Neural progenitor cell (in vitro differentiated cells): ENCODE measurements at regions not wholly inside any gene's neighbourhood (a gene's known extent, or its start where the extent isn't known, plus 50 kb on each side); places are given as distances from the start of the nearest gene placed in this dataset.

Experiments
- EZH2 ChIP-seq: fragments of 200-600 bp; sonication (generic); IDR thresholded peaks from 2 replicates; pipeline ENCODE4 v1.6.1; 2017; ENCODE audit warnings: antibody characterized with exemption, mild to moderate bottlenecking, moderate library complexity
- EZH2phosphoT487 ChIP-seq: fragments of 200-600 bp; sonication (generic); IDR thresholded peaks from 2 replicates; pipeline ENCODE4 v1.6.1; 2017; ENCODE audit warnings: antibody characterized with exemption
- TF ChIP-seq, protein P1 (sequence below): fragments of 200-600 bp; sonication (generic); IDR thresholded peaks from 2 replicates; pipeline ENCODE4 v1.5.1; 2017; ENCODE audit warnings: antibody characterized with exemption, mild to moderate bottlenecking

DNA sequence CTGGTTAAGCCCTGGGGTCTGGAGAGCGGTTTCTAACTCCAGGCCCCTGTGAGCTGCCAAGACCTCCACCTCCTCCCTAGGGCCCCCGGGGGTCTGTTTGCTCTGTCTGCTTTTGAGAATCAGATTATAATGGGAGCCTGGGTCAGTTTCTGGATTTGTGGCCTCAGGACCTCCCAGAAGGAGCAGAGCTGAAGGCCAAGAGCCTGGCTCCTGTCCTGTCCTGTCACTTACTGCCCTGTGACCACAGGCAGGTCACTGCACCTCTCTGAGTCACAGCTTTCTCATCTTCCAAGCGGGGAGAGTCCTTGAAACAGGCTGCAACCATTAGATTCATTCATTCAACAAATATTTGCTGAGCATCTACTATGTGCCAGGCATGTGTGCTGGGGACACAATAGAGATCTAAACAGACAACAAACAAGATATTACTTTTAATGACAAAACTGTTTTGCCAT, 87.3 kb upstream of the FGF3 start:
- TF ChIP-seq EZH2: no peak
- TF ChIP-seq, protein P1, sequence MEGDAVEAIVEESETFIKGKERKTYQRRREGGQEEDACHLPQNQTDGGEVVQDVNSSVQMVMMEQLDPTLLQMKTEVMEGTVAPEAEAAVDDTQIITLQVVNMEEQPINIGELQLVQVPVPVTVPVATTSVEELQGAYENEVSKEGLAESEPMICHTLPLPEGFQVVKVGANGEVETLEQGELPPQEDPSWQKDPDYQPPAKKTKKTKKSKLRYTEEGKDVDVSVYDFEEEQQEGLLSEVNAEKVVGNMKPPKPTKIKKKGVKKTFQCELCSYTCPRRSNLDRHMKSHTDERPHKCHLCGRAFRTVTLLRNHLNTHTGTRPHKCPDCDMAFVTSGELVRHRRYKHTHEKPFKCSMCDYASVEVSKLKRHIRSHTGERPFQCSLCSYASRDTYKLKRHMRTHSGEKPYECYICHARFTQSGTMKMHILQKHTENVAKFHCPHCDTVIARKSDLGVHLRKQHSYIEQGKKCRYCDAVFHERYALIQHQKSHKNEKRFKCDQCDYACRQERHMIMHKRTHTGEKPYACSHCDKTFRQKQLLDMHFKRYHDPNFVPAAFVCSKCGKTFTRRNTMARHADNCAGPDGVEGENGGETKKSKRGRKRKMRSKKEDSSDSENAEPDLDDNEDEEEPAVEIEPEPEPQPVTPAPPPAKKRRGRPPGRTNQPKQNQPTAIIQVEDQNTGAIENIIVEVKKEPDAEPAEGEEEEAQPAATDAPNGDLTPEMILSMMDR: no peak
- TF ChIP-seq EZH2phosphoT487: no peak
